ENCODE measurements at regions not wholly inside any gene's neighbourhood (a gene's known extent, or its start where the extent isn't known, plus 50 kb on each side); places are given as distances from the start of the nearest gene placed in this dataset.

DNA sequence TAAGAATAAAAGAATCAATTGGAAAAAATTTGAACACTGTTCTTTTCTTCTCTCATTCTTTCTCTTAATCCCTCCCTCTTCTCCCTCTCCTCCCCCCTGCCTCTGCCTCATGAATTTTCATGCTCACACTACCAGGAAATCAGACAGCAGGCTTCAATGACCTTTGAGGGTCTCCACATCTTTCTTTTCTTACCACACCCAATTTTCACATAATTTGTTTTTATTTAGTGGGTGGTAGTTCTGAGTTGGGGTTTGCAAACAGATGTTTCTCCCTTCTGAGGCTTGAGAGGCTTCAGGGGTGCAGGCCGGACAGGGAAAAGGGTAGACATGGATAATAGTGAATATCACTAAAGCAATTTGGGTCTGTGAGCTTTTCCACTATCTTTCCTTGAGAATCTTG is 95.5 kb downstream of the SPATA19 start:
- no peak overlapping the region for H3K4me2 ChIP-seq (ENCODE audit: low read depth, low read length, poor library complexity, severe bottlenecking)
- no peak overlapping the region for H2AFZ ChIP-seq (ENCODE audit: low read length)
- no peak for DNase-seq
- no peak overlapping the region for H3K27ac ChIP-seq (ENCODE audit: low read length)
- H3K4me1 ChIP-seq (ENCODE audit: low read length) = no peaks in the 10 kb centered on the region
- no peaks in the 10 kb centered on the region for H3K79me2 ChIP-seq (ENCODE audit: low read length)
- no peaks in the 10 kb centered on the region for H3K27me3 ChIP-seq (ENCODE audit: low read length)
- no peak overlapping the region for H3K4me3 ChIP-seq (ENCODE audit: low read length)
- no peaks in the 10 kb centered on the region for H3K36me3 ChIP-seq (ENCODE audit: insufficient read depth, low read length)
- no peaks in the 10 kb centered on the region for H3K9me2 ChIP-seq (replicated peaks; ENCODE audit: insufficient read depth, low read length)
- H4K20me1 ChIP-seq (ENCODE audit: insufficient read depth, low read depth, low read length) = no peaks in the 10 kb centered on the region
- no peaks in the 10 kb centered on the region for H3K9me3 ChIP-seq (ENCODE audit: low read length)
- H3K9ac ChIP-seq (ENCODE audit: low read length) = no peak overlapping the region

GRCh38 chr11:133747409-133747808 is 97.9 kb downstream of the SPATA19 start:
- H3K79me2 ChIP-seq (ENCODE audit: low read length) = no peaks in the 10 kb centered on the region
- H3K9ac ChIP-seq (ENCODE audit: low read length) = no peak overlapping the region
- H3K4me3 ChIP-seq (ENCODE audit: low read length) = no peak overlapping the region
- no peaks in the 10 kb centered on the region for H3K9me3 ChIP-seq (ENCODE audit: low read length)
- H3K27ac ChIP-seq (ENCODE audit: low read length) = no peak overlapping the region
- no peaks in the 10 kb centered on the region for H3K36me3 ChIP-seq (ENCODE audit: insufficient read depth, low read length)
- no peaks in the 10 kb centered on the region for H3K27me3 ChIP-seq (ENCODE audit: low read length)
- no peaks in the 10 kb centered on the region for H3K9me2 ChIP-seq (replicated peaks; ENCODE audit: insufficient read depth, low read length)
- no peaks in the 10 kb centered on the region for H3K4me1 ChIP-seq (ENCODE audit: low read length)
- no peak for DNase-seq
- no peak overlapping the region for H2AFZ ChIP-seq (ENCODE audit: low read length)
- no peak overlapping the region for H3K4me2 ChIP-seq (ENCODE audit: low read depth, low read length, poor library complexity, severe bottlenecking)
- H4K20me1 ChIP-seq (ENCODE audit: insufficient read depth, low read depth, low read length) = no peaks in the 10 kb centered on the region

GRCh38 chr11:133746663-133747306 is 98.5 kb downstream of the SPATA19 start:
- Histone ChIP-seq H3K4me2 (ENCODE audit: low read depth, low read length, poor library complexity, severe bottlenecking) (no peak overlapping the region), H3K4me3 (ENCODE audit: low read length) (no peak overlapping the region), H3K9me3 (ENCODE audit: low read length) (no peaks in the 10 kb centered on the region), H3K27ac (ENCODE audit: low read length) (no peak overlapping the region), H3K4me1 (ENCODE audit: low read length) (no peaks in the 10 kb centered on the region), H3K79me2 (ENCODE audit: low read length) (no peaks in the 10 kb centered on the region), H3K9ac (ENCODE audit: low read length) (no peak overlapping the region), H2AFZ (ENCODE audit: low read length) (no peak overlapping the region), H3K9me2 (replicated peaks; ENCODE audit: insufficient read depth, low read length) (no peaks in the 10 kb centered on the region), H3K27me3 (ENCODE audit: low read length) (no peaks in the 10 kb centered on the region), H4K20me1 (ENCODE audit: insufficient read depth, low read depth, low read length) (no peaks in the 10 kb centered on the region), H3K36me3 (ENCODE audit: insufficient read depth, low read length) (no peaks in the 10 kb centered on the region)
- DNase-seq = no peak

- no peaks in the 10 kb centered on the region for H4K20me1 ChIP-seq (ENCODE audit: insufficient read depth, low read depth, low read length)
- H3K4me1 ChIP-seq (ENCODE audit: low read length) = no peaks in the 10 kb centered on the region
- H3K27ac ChIP-seq (ENCODE audit: low read length) = no peak overlapping the region
- no peaks in the 10 kb centered on the region for H3K36me3 ChIP-seq (ENCODE audit: insufficient read depth, low read length)
- H3K79me2 ChIP-seq (ENCODE audit: low read length) = no peaks in the 10 kb centered on the region
- H3K4me2 ChIP-seq (ENCODE audit: low read depth, low read length, poor library complexity, severe bottlenecking) = no peak overlapping the region
- no peaks in the 10 kb centered on the region for H3K9me3 ChIP-seq (ENCODE audit: low read length)
- no peak overlapping the region for H3K4me3 ChIP-seq (ENCODE audit: low read length)
- H2AFZ ChIP-seq (ENCODE audit: low read length) = no peak overlapping the region
- no peaks in the 10 kb centered on the region for H3K9me2 ChIP-seq (replicated peaks; ENCODE audit: insufficient read depth, low read length)
- no peak overlapping the region for H3K9ac ChIP-seq (ENCODE audit: low read length)
- DNase-seq = no peak
- no peaks in the 10 kb centered on the region for H3K27me3 ChIP-seq (ENCODE audit: low read length)
These were observed 99.5 kb downstream of the SPATA19 start for GRCh38 chr11:133745791-133746190.

DNA sequence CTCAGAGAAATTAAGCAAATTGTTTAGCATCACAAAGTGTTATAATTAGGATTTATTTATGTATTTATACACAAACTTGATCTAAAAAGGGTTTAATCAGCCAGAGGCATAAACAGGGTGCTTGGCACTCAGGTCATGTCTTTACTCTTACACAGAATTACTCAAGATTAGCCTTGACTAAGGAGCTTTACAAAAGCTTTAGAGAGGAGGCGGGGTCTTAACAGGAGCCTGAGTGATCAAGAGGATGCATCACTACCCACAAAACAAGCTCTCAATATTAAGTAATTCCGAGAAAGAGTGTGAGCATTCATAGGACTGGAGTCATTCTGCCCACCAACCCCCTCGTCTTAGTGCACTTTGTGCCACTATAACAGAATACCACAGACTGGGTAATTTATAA is 103.0 kb downstream of the SPATA19 start:
- Histone ChIP-seq H3K4me3 (ENCODE audit: low read length) (no peak overlapping the region), H3K79me2 (ENCODE audit: low read length) (no peaks in the 10 kb centered on the region), H2AFZ (ENCODE audit: low read length) (no peak overlapping the region), H4K20me1 (ENCODE audit: insufficient read depth, low read depth, low read length) (no peaks in the 10 kb centered on the region), H3K4me2 (ENCODE audit: low read depth, low read length, poor library complexity, severe bottlenecking) (no peak overlapping the region), H3K36me3 (ENCODE audit: insufficient read depth, low read length) (no peaks in the 10 kb centered on the region), H3K4me1 (ENCODE audit: low read length) (no peaks in the 10 kb centered on the region), H3K9me3 (ENCODE audit: low read length) (no peaks in the 10 kb centered on the region), H3K9me2 (replicated peaks; ENCODE audit: insufficient read depth, low read length) (no peaks in the 10 kb centered on the region), H3K9ac (ENCODE audit: low read length) (no peak overlapping the region), H3K27me3 (ENCODE audit: low read length) (no peaks in the 10 kb centered on the region), H3K27ac (ENCODE audit: low read length) (no peak overlapping the region)
- DNase-seq = no peak

DNA sequence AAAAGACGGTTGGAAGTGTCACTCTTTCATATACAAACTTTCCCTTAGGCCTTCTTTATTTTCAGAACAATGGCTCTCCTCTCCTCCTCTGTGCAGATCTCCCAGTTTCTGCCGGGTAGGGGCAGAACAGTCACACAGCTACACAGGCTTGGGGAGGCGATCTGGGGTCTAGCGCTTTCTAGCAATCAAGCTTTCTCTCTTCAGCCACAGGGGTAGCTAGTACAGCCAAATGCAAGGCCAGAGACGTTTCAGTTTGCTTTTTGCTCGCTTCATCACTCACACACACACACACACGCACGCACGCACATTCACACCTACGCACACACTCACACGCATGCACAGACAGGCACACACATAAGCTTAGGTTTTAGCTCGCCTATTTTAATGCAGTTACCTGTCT is 104.3 kb downstream of the SPATA19 start:
- no peaks in the 10 kb centered on the region for H3K9me3 ChIP-seq (ENCODE audit: low read length)
- no peak for DNase-seq
- H3K4me2 ChIP-seq (ENCODE audit: low read depth, low read length, poor library complexity, severe bottlenecking) = no peak overlapping the region
- no peaks in the 10 kb centered on the region for H3K9me2 ChIP-seq (replicated peaks; ENCODE audit: insufficient read depth, low read length)
- no peak overlapping the region for H3K9ac ChIP-seq (ENCODE audit: low read length)
- H2AFZ ChIP-seq (ENCODE audit: low read length) = no peak overlapping the region
- H4K20me1 ChIP-seq (ENCODE audit: insufficient read depth, low read depth, low read length) = no peaks in the 10 kb centered on the region
- H3K27me3 ChIP-seq (ENCODE audit: low read length) = no peaks in the 10 kb centered on the region
- H3K79me2 ChIP-seq (ENCODE audit: low read length) = no peaks in the 10 kb centered on the region
- H3K36me3 ChIP-seq (ENCODE audit: insufficient read depth, low read length) = no peaks in the 10 kb centered on the region
- no peaks in the 10 kb centered on the region for H3K4me1 ChIP-seq (ENCODE audit: low read length)
- no peak overlapping the region for H3K4me3 ChIP-seq (ENCODE audit: low read length)
- no peak overlapping the region for H3K27ac ChIP-seq (ENCODE audit: low read length)

- Histone ChIP-seq H3K4me2 (ENCODE audit: low read depth, low read length, poor library complexity, severe bottlenecking) (no peak overlapping the region), H3K27me3 (ENCODE audit: low read length) (no peaks in the 10 kb centered on the region), H3K79me2 (ENCODE audit: low read length) (no peaks in the 10 kb centered on the region), H3K4me3 (ENCODE audit: low read length) (no peak overlapping the region), H3K4me1 (ENCODE audit: low read length) (no peaks in the 10 kb centered on the region), H3K27ac (ENCODE audit: low read length) (no peak overlapping the region), H2AFZ (ENCODE audit: low read length) (no peak overlapping the region), H3K9me3 (ENCODE audit: low read length) (no peaks in the 10 kb centered on the region), H3K36me3 (ENCODE audit: insufficient read depth, low read length) (no peaks in the 10 kb centered on the region), H4K20me1 (ENCODE audit: insufficient read depth, low read depth, low read length) (no peaks in the 10 kb centered on the region), H3K9ac (ENCODE audit: low read length) (no peak overlapping the region), H3K9me2 (replicated peaks; ENCODE audit: insufficient read depth, low read length) (no peaks in the 10 kb centered on the region)
- no peak for DNase-seq
These were observed 105.8 kb downstream of the SPATA19 start for GRCh38 chr11:133739481-133739880.

DNA sequence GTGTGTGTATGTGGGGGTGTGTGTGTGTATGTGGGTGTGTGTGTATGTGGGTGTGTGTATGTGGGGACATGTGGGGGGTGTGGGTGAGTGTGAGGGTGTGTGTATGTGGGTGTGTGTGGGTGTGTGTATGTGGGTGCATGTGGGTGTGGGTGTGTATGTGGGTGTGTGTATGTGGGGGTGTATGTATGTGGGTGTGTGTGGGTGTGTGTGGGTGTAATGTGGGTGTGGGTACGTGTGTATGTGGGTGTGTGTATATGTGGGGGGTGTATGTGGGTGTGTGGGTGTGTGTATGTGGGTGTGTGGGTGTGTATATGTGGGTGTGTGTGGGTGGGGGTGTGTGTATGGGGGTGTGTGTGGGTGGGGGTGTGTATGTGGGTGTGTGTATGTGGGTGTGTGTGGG is 106.7 kb downstream of the SPATA19 start:
- no peak overlapping the region for H3K9ac ChIP-seq (ENCODE audit: low read length)
- H3K27ac ChIP-seq (ENCODE audit: low read length) = no peak overlapping the region
- H3K9me3 ChIP-seq (ENCODE audit: low read length) = no peaks in the 10 kb centered on the region
- H2AFZ ChIP-seq (ENCODE audit: low read length) = no peak overlapping the region
- no peaks in the 10 kb centered on the region for H3K4me1 ChIP-seq (ENCODE audit: low read length)
- H3K4me2 ChIP-seq (ENCODE audit: low read depth, low read length, poor library complexity, severe bottlenecking) = no peak overlapping the region
- no peaks in the 10 kb centered on the region for H3K27me3 ChIP-seq (ENCODE audit: low read length)
- H4K20me1 ChIP-seq (ENCODE audit: insufficient read depth, low read depth, low read length) = no peaks in the 10 kb centered on the region
- DNase-seq = no peak
- no peaks in the 10 kb centered on the region for H3K79me2 ChIP-seq (ENCODE audit: low read length)
- H3K4me3 ChIP-seq (ENCODE audit: low read length) = no peak overlapping the region
- no peaks in the 10 kb centered on the region for H3K36me3 ChIP-seq (ENCODE audit: insufficient read depth, low read length)
- no peaks in the 10 kb centered on the region for H3K9me2 ChIP-seq (replicated peaks; ENCODE audit: insufficient read depth, low read length)

DNA sequence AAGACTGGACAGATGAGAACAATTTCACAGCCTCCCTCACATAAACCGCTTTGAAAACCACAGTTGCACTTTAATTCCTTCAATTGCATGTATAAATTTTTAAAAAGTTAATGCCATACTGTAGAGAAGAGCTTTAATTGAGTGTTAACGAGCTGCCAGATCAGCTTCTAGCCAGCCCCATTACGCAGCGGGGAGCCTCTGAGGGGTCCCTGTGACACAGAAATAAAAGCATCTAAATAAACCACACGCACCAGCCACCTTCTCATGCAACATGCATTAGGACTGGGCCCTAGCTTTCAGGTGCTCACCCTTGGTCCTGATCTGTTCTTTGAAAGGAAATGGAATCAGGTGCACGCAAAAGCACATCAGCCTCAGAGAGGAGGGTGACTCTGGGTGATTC is 111.7 kb downstream of the SPATA19 start:
- no peaks in the 10 kb centered on the region for H3K9me3 ChIP-seq (ENCODE audit: low read length)
- no peak overlapping the region for H3K9ac ChIP-seq (ENCODE audit: low read length)
- H3K36me3 ChIP-seq (ENCODE audit: insufficient read depth, low read length) = no peaks in the 10 kb centered on the region

More for the DNA sequence above, 111.7 kb downstream of the SPATA19 start:
- no peaks in the 10 kb centered on the region for H3K9me2 ChIP-seq (replicated peaks; ENCODE audit: insufficient read depth, low read length)
- H3K27ac ChIP-seq (ENCODE audit: low read length) = no peak overlapping the region
- H2AFZ ChIP-seq (ENCODE audit: low read length) = no peak overlapping the region
- no peak overlapping the region for H3K4me2 ChIP-seq (ENCODE audit: low read depth, low read length, poor library complexity, severe bottlenecking)
- H3K4me1 ChIP-seq (ENCODE audit: low read length) = no peaks in the 10 kb centered on the region
- H3K4me3 ChIP-seq (ENCODE audit: low read length) = no peak overlapping the region
- no peaks in the 10 kb centered on the region for H3K27me3 ChIP-seq (ENCODE audit: low read length)
- no peak for DNase-seq
- H4K20me1 ChIP-seq (ENCODE audit: insufficient read depth, low read depth, low read length) = no peaks in the 10 kb centered on the region
- H3K79me2 ChIP-seq (ENCODE audit: low read length) = no peaks in the 10 kb centered on the region

Measured in Karpas-422 (cell line).